Panc1 (cell line): ENCODE measurements at regions not wholly inside any gene's neighbourhood (a gene's known extent, or its start where the extent isn't known, plus 50 kb on each side); places are given as distances from the start of the nearest gene placed in this dataset.

Source experiments
- ATAC-seq: fragments of 200-7000 bp; cut with Tn5 transposase; 2 replicates; pipeline ENCODE4 v1.9.1; 2020; ENCODE audit warnings: mild to moderate bottlenecking, moderate library complexity
- BruUV-seq: library from RNA; stranded (reverse); fragments of 400-500 nt; replicated peaks from 2 replicates; lab custom pipeline; 2021; lab: Mats Ljungman, UMichigan
- CTCF ChIA-PET: fragments of 300-600 bp; sonication (Branson Sonifier 250); formaldehyde crosslinking; loops from one replicate; lab custom pipeline; 2022; ENCODE audit warnings: antibody characterized with exemption; lab: Charles Lee
- POLR2A ChIA-PET: fragments of 300-600 bp; sonication (Branson Sonifier 250); formaldehyde crosslinking; loops from one replicate; lab custom pipeline; 2022; ENCODE audit warnings: antibody characterized with exemption; lab: Charles Lee
- DNase-seq: peaks from one replicate; pipeline ENCODE4 v3.0.0-alpha.2; 2010; ENCODE audit warnings: low read depth, low spot score
- H3K27ac ChIP-seq: 2 replicates; pipeline ENCODE4 v1.5.1; 2011; ENCODE audit warnings: mild to moderate bottlenecking, low read length, inconsistent platforms
- H3K27me3 ChIP-seq: fragments of 200-500 bp; sonication (Bioruptor generic); 2 replicates; pipeline ENCODE4 v1.6.0; 2014; ENCODE audit warnings: low read length, inconsistent platforms; ENCODE audit not compliant: control insufficient read depth, insufficient read depth
- H3K36me3 ChIP-seq: fragments of 200-500 bp; sonication (Bioruptor generic); 2 replicates; pipeline ENCODE4 v1.5.1; 2014; ENCODE audit warnings: inconsistent platforms, mild to moderate bottlenecking, low read length, moderate library complexity; ENCODE audit not compliant: control insufficient read depth, insufficient read depth
- H3K4me1 ChIP-seq: 2 replicates; pipeline ENCODE4 v1.5.1; 2011; ENCODE audit warnings: inconsistent platforms, mild to moderate bottlenecking, low read length, moderate library complexity; ENCODE audit not compliant: control insufficient read depth, insufficient read depth
- H3K4me3 ChIP-seq, 2 experiments: 2 replicates each; pipeline ENCODE4 v1.5.1; 2011 to 2012; ENCODE audit warnings: low read depth in 2 of 2, low read length in 2 of 2, mild to moderate bottlenecking in 2 of 2, inconsistent platforms in 1 of 2, moderate library complexity in 1 of 2
- H3K9me3 ChIP-seq: fragments of 200-500 bp; sonication (Bioruptor generic); 2 replicates; pipeline ENCODE4 v1.5.1; 2014; ENCODE audit warnings: low read depth, mild to moderate bottlenecking, inconsistent platforms, low read length, moderate library complexity; ENCODE audit not compliant: control insufficient read depth, insufficient read depth
- CTCF ChIP-seq: fragments of 450-650 bp; IDR thresholded peaks from 2 replicates; pipeline ENCODE4 v1.5.1; 2017; ENCODE audit warnings: mild to moderate bottlenecking
- POLR2AphosphoS5 ChIP-seq: IDR thresholded peaks from 2 replicates; pipeline ENCODE4 v1.6.1; 2012; ENCODE audit warnings: mild to moderate bottlenecking, low read depth, low read length, moderate library complexity
- REST ChIP-seq, 2 experiments: IDR thresholded peaks; 2 replicates each; pipeline ENCODE4 v1.6.1; 2011 to 2012; ENCODE audit warnings: low read depth in 2 of 2, control low read depth in 1 of 2, low read length in 1 of 2, mild to moderate bottlenecking in 1 of 2, moderate library complexity in 1 of 2; ENCODE audit not compliant: insufficient read depth in 1 of 2
- SIN3A ChIP-seq: IDR thresholded peaks from 2 replicates; pipeline ENCODE4 v1.6.1; 2012; ENCODE audit warnings: low read depth, mild to moderate bottlenecking, low read length, moderate library complexity, borderline replicate concordance; ENCODE audit not compliant: insufficient read depth
- TCF7L2 ChIP-seq: IDR thresholded peaks from 2 replicates; pipeline ENCODE4 v1.6.1; 2011; ENCODE audit warnings: mild to moderate bottlenecking, low read depth, low read length, inconsistent platforms
- in situ Hi-C: cut with HindIII; loops from 2 replicates; pipeline ENCODE4 v1.10.0; 2016; ENCODE audit warnings: low sequenced_read_pairs, low pct_unique_long_range_greater_than_20kb
- intact Hi-C: fragments of 100-400 bp; cut with micrococcal nuclease; formaldehyde crosslinking; loops from one replicate; pipeline ENCODE4 v1.10.0; 2022; ENCODE audit not compliant: unreplicated experiment

GRCh38 chr4:121253961-121254360, 89.8 kb upstream of the TNIP3 start:
- no peak for DNase-seq
- no peak overlapping the region for H3K27ac ChIP-seq
- CTCF ChIA-PET, result no interaction called here
- no peaks in the 10 kb centered on the region for H3K4me1 ChIP-seq
- no peak for TF ChIP-seq REST (IDR thresholded peaks at IDR 0.05; ENCODE audit: insufficient read depth in 1 of 2, low read depth in 2 of 2, low read length in 1 of 2)
- TF ChIP-seq CTCF, result no peak
- TF ChIP-seq TCF7L2, result no peak
- TF ChIP-seq POLR2AphosphoS5, result no peak
- TF ChIP-seq SIN3A, result no peak
- ATAC-seq, result no peak
- no peaks in the 10 kb centered on the region for H3K27me3 ChIP-seq
- BruUV-seq, result no TSS peak
- POLR2A ChIA-PET, result no interaction called here
- intact Hi-C loops, result loop anchor here (2.0 kb wide), 1 partner anchor 61 kb away; no protein-coding TSS in a partner anchor
- H3K9me3 ChIP-seq, result no peaks in the 10 kb centered on the region
- in situ Hi-C loops, result no loop called here
- no peaks in the 10 kb centered on the region for H3K36me3 ChIP-seq
- H3K4me3 ChIP-seq, result no peak overlapping the region

- CTCF ChIA-PET, result interaction anchor here (0.9 kb wide), 1 partner anchor 60 kb away, joined by 3 read pairs; no protein-coding TSS in a partner anchor
- DNase-seq, result peak; percentile 42
- in situ Hi-C loops, result no loop called here
- intact Hi-C loops, result loop anchor here (2.0 kb wide), 1 partner anchor 60 kb away; no protein-coding TSS in a partner anchor
- Histone ChIP-seq H3K4me3 (no peak overlapping the region), H3K27ac (no peak overlapping the region), H3K36me3 (no peaks in the 10 kb centered on the region), H3K9me3 (no peaks in the 10 kb centered on the region), H3K27me3 (no peaks in the 10 kb centered on the region), H3K4me1 (no peaks in the 10 kb centered on the region)
- no TSS peak for BruUV-seq
- ATAC-seq, result peak; percentile 73; the same call in 1 of the 2 replicates
- TF ChIP-seq REST (IDR thresholded peaks at IDR 0.05; ENCODE audit: insufficient read depth in 1 of 2, low read depth in 2 of 2, low read length in 1 of 2) (no peak), CTCF (peak; percentile 78)
- POLR2A ChIA-PET, result no interaction called here
These were observed 88.2 kb upstream of the TNIP3 start for GRCh38 chr4:121252224-121252806.
